ENCODE measurements at regions not wholly inside any gene's neighbourhood (a gene's known extent, or its start where the extent isn't known, plus 50 kb on each side); places are given as distances from the start of the nearest gene placed in this dataset.
"Not testable (repeated sequence)": the region's sequence is repeated elsewhere in the genome, so short reads cannot be mapped to it uniquely, and the experiment has no call there.

- TF ChIP-seq CTCF (optimal IDR thresholded peaks at IDR 0.05 in 1 of 3, IDR thresholded peaks at IDR 0.05 in 1 of 3, conservative IDR thresholded peaks at IDR 0.05 in 1 of 3; ENCODE audit: extremely low read depth in 1 of 3, insufficient read depth in 2 of 3, low read length in 3 of 3); EZH2 (IDR thresholded peaks at IDR 0.05; ENCODE audit: low read length): not testable (repeated sequence)
Measured at GRCh38 chr4:66782751-66783150, 762.6 kb downstream of the CENPC start.

All from keratinocyte (primary cell).